Left colon (tissue), 2 donors: ENCODE measurements at regions not wholly inside any gene's neighbourhood (a gene's known extent, or its start where the extent isn't known, plus 50 kb on each side); places are given as distances from the start of the nearest gene placed in this dataset.

Experiments used
- ATAC-seq: fragments of 200-7000 bp; cut with Tn5 transposase; one replicate; pipeline ENCODE4 v1.9.1; 2020; ENCODE audit warnings: mild to moderate bottlenecking, moderate library complexity
- DNase-seq, 2 donors: peaks; one replicate each; pipeline ENCODE4 v3.0.0-alpha.2; 2020
- intact Hi-C, 2 donors: fragments of 100-400 bp; cut with DNase I in 1 of 2; cut with micrococcal nuclease in 1 of 2; formaldehyde crosslinking; loops; one replicate each; pipeline versions ENCODE4 v1.11.2 to v1.14.0; 2022; cut with DNase I, micrococcal nuclease
- donor health status: DM: no; HTN: no; CAD: no.
- donor health status: DM: yes; HTN: yes; CAD: no.

DNA sequence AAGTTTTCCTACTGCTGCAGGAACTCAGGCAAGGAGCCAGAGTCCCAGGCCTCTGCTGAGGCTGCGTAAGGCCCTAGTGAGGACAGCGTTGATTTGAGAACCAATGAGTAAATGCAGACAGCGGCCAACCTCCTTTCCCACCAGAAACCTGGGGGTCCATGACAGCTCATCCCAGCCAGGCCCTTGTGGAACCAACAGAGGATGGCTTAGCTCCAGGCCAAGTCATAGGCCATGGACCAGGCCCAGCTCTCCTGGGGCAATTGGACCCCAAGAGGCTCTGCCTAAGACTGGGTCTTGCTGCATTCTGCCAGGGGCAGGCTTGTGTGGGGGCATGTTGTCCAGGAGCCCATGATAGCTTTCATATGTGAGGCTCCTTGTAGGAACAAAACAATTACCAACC is 65.4 kb upstream of the PPP1R3C start:
- ATAC-seq (no peak), DNase-seq (no peak)
- intact Hi-C loops, result no loop called here

DNA sequence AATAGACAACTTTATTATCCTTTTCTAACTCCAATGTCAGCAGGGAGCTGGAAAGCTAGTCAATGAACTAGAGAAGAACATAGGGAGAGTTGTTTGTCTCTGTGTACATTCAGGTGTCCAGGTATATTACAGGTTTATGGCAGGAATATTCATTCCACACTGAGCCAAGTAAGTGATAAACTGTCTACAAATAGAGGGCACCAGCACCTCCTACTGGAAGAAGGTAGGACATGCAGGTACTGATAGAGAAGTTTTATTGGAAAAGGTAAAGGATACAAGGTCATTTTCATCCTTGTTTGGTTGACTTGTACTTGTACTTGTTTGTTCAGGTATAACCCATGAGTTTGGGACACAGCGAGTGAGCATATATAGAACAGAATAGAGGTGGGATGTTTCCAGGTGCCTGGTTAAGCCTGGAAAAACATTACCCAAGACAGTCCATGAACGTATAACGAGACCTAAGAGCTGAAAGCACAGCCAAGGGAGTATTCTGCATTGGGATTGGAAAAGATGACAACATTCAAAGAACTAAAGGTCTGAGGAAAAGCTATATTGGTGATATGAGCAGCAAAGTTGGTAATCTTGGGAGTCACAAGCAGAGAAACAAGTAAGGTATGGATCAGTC is 61.4 kb upstream of the PPP1R3C start:
- intact Hi-C loops, result no loop called here
- ATAC-seq (peak; percentile 88), DNase-seq (peak in 1 of 2 donors; percentile 7)

DNA sequence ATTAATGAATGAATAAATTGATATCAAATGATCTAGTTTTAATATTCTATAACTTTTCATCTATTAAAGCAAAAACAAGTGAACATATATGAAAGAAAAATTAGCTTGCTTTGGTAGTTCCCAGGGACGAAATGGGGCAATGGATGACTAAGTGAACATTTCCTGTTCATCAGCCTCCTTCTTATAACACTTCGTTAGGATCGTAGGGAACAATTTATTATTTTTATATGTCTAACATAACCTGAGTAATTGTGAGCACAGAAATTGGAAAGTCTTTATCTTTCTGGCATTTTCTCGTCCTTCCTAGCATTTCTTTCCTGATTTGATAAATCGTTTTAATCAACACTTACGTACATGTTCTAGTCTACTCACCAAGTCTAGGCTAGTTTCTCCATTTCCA is 59.1 kb upstream of the PPP1R3C start:
- DNase-seq, result no peak
- no peak for ATAC-seq
- intact Hi-C loops, result no loop called here

DNA sequence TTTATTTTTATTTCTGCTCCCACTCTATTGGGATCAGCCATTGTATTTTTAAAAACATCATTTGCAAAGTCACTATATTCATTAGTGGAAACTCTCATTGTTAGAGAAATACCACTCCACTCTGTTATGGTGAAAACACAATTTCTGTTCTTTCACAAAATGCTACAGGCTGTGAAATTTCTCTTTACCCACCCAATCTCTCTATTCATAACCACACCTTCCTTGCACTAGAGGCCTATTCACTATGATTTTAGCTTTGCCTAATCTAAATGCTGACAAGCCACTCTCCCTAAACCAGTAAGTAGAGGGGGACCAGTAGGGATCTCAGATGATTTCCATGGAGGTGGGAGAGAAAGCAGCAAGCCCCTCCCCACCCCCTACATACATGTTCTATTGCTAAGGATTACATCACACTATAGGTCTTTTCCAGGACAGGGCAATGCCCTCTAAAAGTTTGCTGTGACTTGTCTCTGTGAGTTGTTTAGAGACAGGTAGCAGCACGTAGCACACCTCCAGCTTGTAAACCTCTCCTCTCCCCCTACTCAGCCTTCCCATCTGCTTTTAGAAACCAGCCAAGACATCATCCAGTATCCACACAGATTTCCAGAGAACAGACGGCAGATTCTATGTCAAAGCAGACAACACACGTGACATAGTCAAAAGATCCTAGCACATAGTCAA is 58.3 kb upstream of the PPP1R3C start:
- no peak for ATAC-seq

DNA sequence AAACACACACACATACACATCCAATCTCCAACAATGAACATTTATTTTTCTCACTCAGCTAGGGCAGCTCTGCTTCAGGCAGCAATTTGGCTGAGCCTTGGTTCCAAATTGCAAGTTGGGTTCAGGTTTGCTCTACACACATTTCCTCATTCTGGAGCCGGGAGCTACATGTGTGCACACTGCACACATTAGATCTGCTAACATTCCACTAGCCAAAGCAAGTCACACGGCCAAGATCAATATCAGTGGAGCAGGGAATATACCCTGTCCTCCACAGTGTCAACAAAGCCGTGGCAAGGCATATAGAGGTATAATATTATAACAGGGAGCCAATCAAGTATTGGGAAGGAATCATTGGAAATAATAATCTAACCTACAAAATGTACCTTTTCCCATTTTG is 57.5 kb upstream of the PPP1R3C start:
- intact Hi-C loops, result no loop called here
- no peak for ATAC-seq

More for the DNA sequence above, 58.3 kb upstream of the PPP1R3C start:
- no peak for DNase-seq
- intact Hi-C loops, result no loop called here

DNA sequence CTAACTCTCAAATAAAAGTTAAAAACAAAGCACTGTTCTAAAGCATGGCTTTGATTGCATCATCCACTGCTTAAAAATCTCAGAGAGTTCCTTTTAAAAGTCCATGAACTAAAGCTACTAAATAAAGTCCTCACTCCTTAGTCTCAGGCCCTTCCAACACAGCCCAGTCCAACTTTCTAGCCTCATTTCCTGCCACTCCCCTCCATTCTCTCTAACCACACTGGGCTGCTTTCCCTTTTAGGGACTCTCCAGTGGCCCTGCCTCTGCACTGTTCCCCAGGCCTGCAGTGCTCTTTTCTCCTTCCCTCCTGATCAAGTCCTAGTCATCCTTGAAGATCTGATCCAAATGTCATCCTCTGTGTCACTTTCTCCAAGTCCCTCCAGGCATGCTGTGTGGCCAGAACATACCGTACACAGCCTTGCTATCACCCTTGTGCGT is 56.9 kb upstream of the PPP1R3C start:
- no peak for ATAC-seq
- intact Hi-C loops, result no loop called here
- DNase-seq, result no peak

More for the DNA sequence above, 57.5 kb upstream of the PPP1R3C start:
- no peak for DNase-seq

DNA sequence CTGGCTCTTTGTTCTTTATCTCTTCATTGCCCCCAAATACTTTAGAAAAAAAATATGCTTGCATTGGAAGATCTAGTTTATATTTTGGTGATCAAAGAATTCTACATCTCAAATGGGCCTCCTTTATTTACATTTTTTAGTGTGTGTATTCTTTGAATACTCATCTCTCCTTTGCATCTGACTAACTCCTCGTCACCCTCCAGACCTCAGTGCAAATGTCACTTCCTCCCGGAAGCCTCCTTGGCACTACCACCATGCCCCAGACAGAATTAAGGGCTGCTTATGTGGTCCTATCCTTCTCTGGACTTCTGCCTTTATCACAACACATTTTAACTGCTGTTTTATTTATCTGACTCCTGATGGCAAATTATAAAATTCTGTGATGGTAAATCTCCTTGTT is 52.0 kb upstream of the PPP1R3C start:
- DNase-seq, result no peak
- intact Hi-C loops, result no loop called here
- no peak for ATAC-seq

DNA sequence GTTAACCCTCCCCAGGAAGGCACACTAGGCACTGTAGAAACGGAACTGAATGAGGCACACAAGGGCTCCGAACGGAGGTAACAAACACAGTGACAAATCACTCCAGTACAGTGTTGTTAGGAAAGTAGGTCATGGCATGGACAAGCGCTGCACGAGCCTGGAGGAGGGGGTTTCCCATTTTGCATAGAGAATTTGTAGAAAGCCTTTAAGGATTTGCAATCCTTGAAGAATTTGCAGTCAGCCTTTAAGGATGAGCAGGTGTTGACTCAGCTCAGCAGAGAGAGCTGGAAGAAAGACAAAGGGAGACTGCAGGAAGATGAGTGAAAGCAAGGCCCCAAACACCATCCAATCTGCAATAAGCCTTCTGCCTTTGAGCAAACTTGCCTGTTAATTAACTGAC is 51.1 kb upstream of the PPP1R3C start:
- intact Hi-C loops, result no loop called here
- no peak for ATAC-seq

DNA sequence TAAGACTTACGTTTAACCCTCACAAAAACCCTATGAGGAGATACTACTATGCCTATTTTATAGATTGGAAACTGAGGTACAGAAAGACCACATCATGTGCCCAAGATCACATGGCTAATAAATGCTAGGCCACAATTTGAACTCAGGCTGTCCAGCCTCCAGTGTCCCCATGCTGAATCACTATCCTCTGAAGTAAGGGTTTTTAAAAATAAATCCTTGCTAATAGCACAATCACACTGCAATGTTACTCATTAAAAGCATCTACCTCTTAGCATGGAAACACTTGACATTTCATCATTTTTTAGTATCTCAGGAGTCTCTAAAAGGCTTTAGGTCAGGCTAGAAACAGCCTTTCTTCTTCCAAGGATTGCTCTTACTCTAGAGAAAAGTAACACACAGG is 50.0 kb upstream of the PPP1R3C start:
- DNase-seq, result no peak
- intact Hi-C loops, result no loop called here
- ATAC-seq, result no peak

More for the DNA sequence above, 51.1 kb upstream of the PPP1R3C start:
- no peak for DNase-seq
